ENCODE measurements at regions not wholly inside any gene's neighbourhood (a gene's known extent, or its start where the extent isn't known, plus 50 kb on each side); places are given as distances from the start of the nearest gene placed in this dataset.

DNA sequence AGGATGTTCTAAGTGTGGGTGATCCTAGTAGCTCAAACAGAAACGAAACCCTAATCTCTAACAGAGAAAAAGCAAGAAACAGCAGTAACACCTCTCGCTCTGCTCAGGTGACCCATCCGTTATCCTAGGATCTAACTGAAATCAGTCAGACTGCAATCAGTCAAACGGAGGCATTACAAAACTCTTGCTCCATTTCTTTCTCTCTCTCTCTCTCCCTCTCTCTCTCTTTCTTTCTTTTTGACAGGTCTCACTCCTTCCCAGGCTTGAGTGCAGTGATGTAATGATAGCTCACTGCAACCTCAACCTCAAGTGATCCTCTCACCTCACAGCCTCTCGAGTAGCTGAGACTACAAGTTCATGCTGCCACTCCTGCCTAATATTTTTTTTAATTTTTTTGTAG, 1283.5 kb upstream of the CELF2 start:
- Histone ChIP-seq H3K9me3 (ENCODE audit: control insufficient read depth in 5 of 5, low read length in 5 of 5) (peaks cover 0 to 7% (median 0%) of the 10 kb centered on the region in 5 donors), H3K27me3 (ENCODE audit: control insufficient read depth in 5 of 5, insufficient read depth in 4 of 5, low read length in 5 of 5) (no peaks in the 10 kb centered on the region), H3K36me3 (ENCODE audit: control insufficient read depth in 5 of 5, insufficient read depth in 5 of 5, low read length in 5 of 5) (no peaks in the 10 kb centered on the region), H3K9ac (ENCODE audit: low read length in 5 of 5) (no peak overlapping the region), H3K4me1 (ENCODE audit: control insufficient read depth in 5 of 5, insufficient read depth in 5 of 5, low read length in 5 of 5) (no peaks in the 10 kb centered on the region), H3K4me3 (ENCODE audit: low read depth in 1 of 5, low read length in 5 of 5) (no peak overlapping the region), H3K27ac (ENCODE audit: low read depth, low read length) (no peak overlapping the region)

DNA sequence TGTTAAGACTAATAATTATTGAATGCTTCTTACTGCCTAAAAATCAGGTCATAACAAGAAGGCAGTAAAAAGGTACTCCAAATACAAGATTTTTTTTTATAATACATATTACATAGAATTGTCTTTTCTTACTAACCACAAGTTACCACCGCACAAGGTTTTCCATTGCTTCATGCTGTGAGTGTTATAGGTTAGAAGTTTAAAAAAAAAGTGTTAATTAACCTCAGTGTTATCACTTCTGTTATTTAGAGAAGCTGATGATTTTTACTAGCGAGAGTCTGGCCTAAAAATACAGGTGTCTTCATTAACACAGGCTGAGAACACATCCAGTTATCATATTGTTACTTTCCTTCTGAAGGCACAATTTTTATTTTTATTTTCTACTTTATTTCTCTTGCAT, 1281.9 kb upstream of the CELF2 start:
- no peak overlapping the region for H3K9ac ChIP-seq (ENCODE audit: low read length in 5 of 5)
- H3K4me3 ChIP-seq (ENCODE audit: low read depth in 1 of 5, low read length in 5 of 5) = no peak overlapping the region
- H3K27me3 ChIP-seq (ENCODE audit: control insufficient read depth in 5 of 5, insufficient read depth in 4 of 5, low read length in 5 of 5) = no peaks in the 10 kb centered on the region
- no peaks in the 10 kb centered on the region for H3K36me3 ChIP-seq (ENCODE audit: control insufficient read depth in 5 of 5, insufficient read depth in 5 of 5, low read length in 5 of 5)
- no peak overlapping the region for H3K27ac ChIP-seq (ENCODE audit: low read depth, low read length)
- H3K4me1 ChIP-seq (ENCODE audit: control insufficient read depth in 5 of 5, insufficient read depth in 5 of 5, low read length in 5 of 5) = no peaks in the 10 kb centered on the region
- peaks cover 0 to 7% (median 0%) of the 10 kb centered on the region in 5 donors for H3K9me3 ChIP-seq (ENCODE audit: control insufficient read depth in 5 of 5, low read length in 5 of 5)

DNA sequence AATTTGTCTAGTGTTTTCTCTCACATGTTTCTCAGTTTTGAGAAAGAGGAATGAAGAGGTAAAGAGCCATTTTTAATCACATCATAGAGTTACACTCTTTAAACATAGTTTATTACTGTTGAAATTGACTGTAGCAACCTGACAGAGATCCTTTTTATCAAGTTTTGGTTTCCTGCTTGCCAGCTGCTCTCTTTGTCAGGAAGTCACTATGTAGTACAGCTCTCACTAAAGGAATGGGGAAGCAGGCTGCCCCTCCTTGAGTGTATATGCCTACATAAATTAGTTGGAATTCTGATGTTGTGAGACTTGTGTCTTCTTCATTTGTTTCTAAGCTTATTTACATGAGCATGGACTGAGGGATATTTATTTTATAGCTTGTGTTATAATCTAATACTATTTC, 1274.0 kb upstream of the CELF2 start:
- no peak overlapping the region for H3K4me3 ChIP-seq (ENCODE audit: low read depth in 1 of 5, low read length in 5 of 5)
- H3K36me3 ChIP-seq (ENCODE audit: control insufficient read depth in 5 of 5, insufficient read depth in 5 of 5, low read length in 5 of 5) = no peaks in the 10 kb centered on the region
- H3K9ac ChIP-seq (ENCODE audit: low read length in 5 of 5) = no peak overlapping the region
- peaks cover 0 to 10% (median 0%) of the 10 kb centered on the region in 5 donors for H3K9me3 ChIP-seq (ENCODE audit: control insufficient read depth in 5 of 5, low read length in 5 of 5)
- H3K4me1 ChIP-seq (ENCODE audit: control insufficient read depth in 5 of 5, insufficient read depth in 5 of 5, low read length in 5 of 5) = no peaks in the 10 kb centered on the region
- H3K27ac ChIP-seq (ENCODE audit: low read depth, low read length) = no peak overlapping the region
- H3K27me3 ChIP-seq (ENCODE audit: control insufficient read depth in 5 of 5, insufficient read depth in 4 of 5, low read length in 5 of 5) = no peaks in the 10 kb centered on the region

DNA sequence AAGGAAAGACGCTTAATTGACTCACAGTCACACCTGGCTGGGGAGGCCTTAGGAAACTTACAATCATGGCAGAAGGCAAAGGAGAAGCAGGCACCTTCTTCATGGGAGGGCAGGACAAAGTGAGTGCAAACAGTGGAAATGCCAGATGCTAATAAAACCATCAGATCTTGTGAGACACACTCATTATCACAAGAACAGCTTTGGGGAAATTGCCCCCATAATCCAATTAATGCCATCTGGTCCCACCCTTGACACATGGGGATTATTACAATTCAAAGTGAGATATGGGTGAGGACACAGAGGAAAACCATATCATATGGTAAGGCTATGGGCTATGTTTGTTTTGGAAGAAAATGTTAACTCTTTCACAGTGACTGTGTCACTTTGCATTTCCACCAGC, 1272.5 kb upstream of the CELF2 start:
- no peak overlapping the region for H3K9ac ChIP-seq (ENCODE audit: low read length in 5 of 5)
- H3K27ac ChIP-seq (ENCODE audit: low read depth, low read length) = no peak overlapping the region

DNA sequence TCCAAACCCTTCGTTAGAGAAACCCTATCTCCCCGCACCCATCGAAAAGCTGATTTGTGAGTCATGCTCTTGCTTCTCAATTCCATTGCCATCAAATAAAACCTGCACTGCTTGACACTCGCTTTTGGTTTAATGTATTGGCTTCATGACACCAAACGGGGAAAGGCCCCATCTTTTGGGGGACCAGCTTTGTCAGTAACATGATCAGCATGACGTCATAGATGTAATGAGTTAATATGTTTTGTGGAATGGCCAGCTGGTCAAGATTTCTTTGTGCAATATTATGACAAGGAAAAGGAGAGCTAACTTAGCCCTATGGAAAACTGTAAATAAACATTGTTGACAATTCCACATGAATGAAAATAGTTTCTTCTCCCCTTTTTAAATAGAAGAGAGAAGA, 1260.5 kb upstream of the CELF2 start:
- peaks cover 0 to 9% (median 0%) of the 10 kb centered on the region in 5 donors for H3K9me3 ChIP-seq (ENCODE audit: control insufficient read depth in 5 of 5, low read length in 5 of 5)
- H3K4me3 ChIP-seq (ENCODE audit: low read depth in 1 of 5, low read length in 5 of 5) = no peak overlapping the region
- H3K27ac ChIP-seq (ENCODE audit: low read depth, low read length) = no peak overlapping the region
- H3K9ac ChIP-seq (ENCODE audit: low read length in 5 of 5) = no peak overlapping the region
- H3K4me1 ChIP-seq (ENCODE audit: control insufficient read depth in 5 of 5, insufficient read depth in 5 of 5, low read length in 5 of 5) = no peaks in the 10 kb centered on the region
- H3K36me3 ChIP-seq (ENCODE audit: control insufficient read depth in 5 of 5, insufficient read depth in 5 of 5, low read length in 5 of 5) = no peaks in the 10 kb centered on the region
- no peaks in the 10 kb centered on the region for H3K27me3 ChIP-seq (ENCODE audit: control insufficient read depth in 5 of 5, insufficient read depth in 4 of 5, low read length in 5 of 5)

More for the DNA sequence above, 1272.5 kb upstream of the CELF2 start:
- no peaks in the 10 kb centered on the region for H3K36me3 ChIP-seq (ENCODE audit: control insufficient read depth in 5 of 5, insufficient read depth in 5 of 5, low read length in 5 of 5)
- peaks cover 0 to 10% (median 0%) of the 10 kb centered on the region in 5 donors for H3K9me3 ChIP-seq (ENCODE audit: control insufficient read depth in 5 of 5, low read length in 5 of 5)
- no peak overlapping the region for H3K4me3 ChIP-seq (ENCODE audit: low read depth in 1 of 5, low read length in 5 of 5)
- no peaks in the 10 kb centered on the region for H3K4me1 ChIP-seq (ENCODE audit: control insufficient read depth in 5 of 5, insufficient read depth in 5 of 5, low read length in 5 of 5)
- H3K27me3 ChIP-seq (ENCODE audit: control insufficient read depth in 5 of 5, insufficient read depth in 4 of 5, low read length in 5 of 5) = no peaks in the 10 kb centered on the region

DNA sequence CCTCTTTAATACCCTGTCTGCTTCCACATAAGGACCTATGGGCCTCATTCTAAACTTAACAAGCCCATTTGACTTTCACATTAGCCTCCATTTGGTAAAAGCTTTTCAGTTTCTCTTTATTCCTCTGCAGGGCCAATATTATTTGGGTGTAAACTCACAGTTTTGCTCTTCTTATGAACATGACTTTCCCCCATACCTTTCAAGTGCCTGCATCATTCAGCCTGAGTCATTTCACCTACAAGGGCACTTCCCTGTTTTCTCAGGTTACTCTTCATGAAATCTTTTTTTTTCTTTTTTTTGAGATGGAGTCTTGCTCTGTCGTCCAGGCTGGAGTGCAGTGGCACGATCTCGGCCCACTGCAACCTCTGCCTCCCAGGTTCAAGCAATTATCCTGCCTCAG, 1258.1 kb upstream of the CELF2 start:
- H3K36me3 ChIP-seq (ENCODE audit: control insufficient read depth in 5 of 5, insufficient read depth in 5 of 5, low read length in 5 of 5) = no peaks in the 10 kb centered on the region

DNA sequence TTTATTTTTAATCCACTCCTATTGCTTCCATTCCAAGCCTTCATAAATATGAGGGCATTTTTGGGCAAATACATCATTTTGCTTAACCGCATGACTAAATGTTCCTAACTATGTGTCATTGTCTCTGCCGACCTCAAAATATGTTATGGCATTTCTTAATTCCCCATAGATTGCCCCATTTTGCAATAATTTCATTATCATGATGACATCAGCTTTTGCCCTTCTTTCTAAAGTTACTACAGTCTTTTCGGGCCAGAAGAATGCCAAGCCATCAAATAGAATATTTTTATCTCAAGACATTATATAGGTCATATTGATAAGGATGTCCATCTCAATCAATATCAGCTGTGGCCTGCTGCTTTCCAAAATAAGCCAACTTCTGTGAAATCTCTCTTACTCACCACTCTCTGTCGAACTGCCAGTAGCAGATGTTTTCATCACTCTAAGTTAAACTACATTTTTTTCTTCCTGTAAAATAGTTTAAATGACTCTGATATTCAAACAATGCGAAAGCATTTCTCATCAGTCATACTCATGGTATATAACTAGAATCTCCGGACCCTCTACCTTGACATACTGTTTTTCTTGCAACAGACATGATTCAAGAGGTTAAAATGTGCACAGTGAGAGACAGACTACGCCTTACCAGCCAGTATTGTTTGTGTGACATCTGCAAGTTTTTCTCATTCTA, 1254.6 kb upstream of the CELF2 start:
- H3K27me3 ChIP-seq (ENCODE audit: control insufficient read depth in 5 of 5, insufficient read depth in 4 of 5, low read length in 5 of 5) = no peaks in the 10 kb centered on the region
- H3K9ac ChIP-seq (ENCODE audit: low read length in 5 of 5) = no peak overlapping the region
- H3K4me3 ChIP-seq (ENCODE audit: low read depth in 1 of 5, low read length in 5 of 5) = no peak overlapping the region
- no peaks in the 10 kb centered on the region for H3K36me3 ChIP-seq (ENCODE audit: control insufficient read depth in 5 of 5, insufficient read depth in 5 of 5, low read length in 5 of 5)
- H3K27ac ChIP-seq (ENCODE audit: low read depth, low read length) = no peak overlapping the region
- H3K4me1 ChIP-seq (ENCODE audit: control insufficient read depth in 5 of 5, insufficient read depth in 5 of 5, low read length in 5 of 5) = peaks cover 0 to 10% (median 8%) of the 10 kb centered on the region in 5 donors
- peaks cover 0 to 8% (median 0%) of the 10 kb centered on the region in 5 donors for H3K9me3 ChIP-seq (ENCODE audit: control insufficient read depth in 5 of 5, low read length in 5 of 5)

More for the DNA sequence above, 1258.1 kb upstream of the CELF2 start:
- Histone ChIP-seq H3K4me3 (ENCODE audit: low read depth in 1 of 5, low read length in 5 of 5) (no peak overlapping the region), H3K9ac (ENCODE audit: low read length in 5 of 5) (no peak overlapping the region), H3K27me3 (ENCODE audit: control insufficient read depth in 5 of 5, insufficient read depth in 4 of 5, low read length in 5 of 5) (no peaks in the 10 kb centered on the region), H3K27ac (ENCODE audit: low read depth, low read length) (no peak overlapping the region), H3K4me1 (ENCODE audit: control insufficient read depth in 5 of 5, insufficient read depth in 5 of 5, low read length in 5 of 5) (peaks cover 0 to 10% (median 8%) of the 10 kb centered on the region in 5 donors), H3K9me3 (ENCODE audit: control insufficient read depth in 5 of 5, low read length in 5 of 5) (peaks cover 0 to 9% (median 0%) of the 10 kb centered on the region in 5 donors)

DNA sequence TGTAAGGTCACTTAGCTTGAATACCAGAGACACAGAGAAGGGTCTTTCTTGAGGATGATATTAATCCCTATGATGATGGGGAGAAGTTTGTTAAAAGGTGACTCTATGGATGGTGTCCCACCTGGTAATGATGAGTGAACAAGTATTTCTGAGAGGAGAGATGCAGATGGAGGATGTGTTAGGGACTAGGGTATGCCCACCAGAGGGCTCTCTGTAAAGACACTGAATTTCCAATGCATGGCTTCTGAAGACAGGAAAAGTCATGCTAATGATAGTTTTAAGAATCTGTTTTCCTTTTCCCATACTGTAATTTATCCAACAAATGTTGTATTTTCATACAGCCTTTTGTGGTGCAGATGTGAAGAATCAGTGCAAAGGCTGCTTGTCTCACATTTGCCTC, 1250.9 kb upstream of the CELF2 start:
- Histone ChIP-seq H3K36me3 (ENCODE audit: control insufficient read depth in 5 of 5, insufficient read depth in 5 of 5, low read length in 5 of 5) (no peaks in the 10 kb centered on the region), H3K4me1 (ENCODE audit: control insufficient read depth in 5 of 5, insufficient read depth in 5 of 5, low read length in 5 of 5) (peaks cover 0 to 10% (median 8%) of the 10 kb centered on the region in 5 donors), H3K9me3 (ENCODE audit: control insufficient read depth in 5 of 5, low read length in 5 of 5) (no peaks in the 10 kb centered on the region), H3K27me3 (ENCODE audit: control insufficient read depth in 5 of 5, insufficient read depth in 4 of 5, low read length in 5 of 5) (no peaks in the 10 kb centered on the region), H3K27ac (ENCODE audit: low read depth, low read length) (no peak overlapping the region), H3K9ac (ENCODE audit: low read length in 5 of 5) (no peak overlapping the region), H3K4me3 (ENCODE audit: low read depth in 1 of 5, low read length in 5 of 5) (no peak overlapping the region)

DNA sequence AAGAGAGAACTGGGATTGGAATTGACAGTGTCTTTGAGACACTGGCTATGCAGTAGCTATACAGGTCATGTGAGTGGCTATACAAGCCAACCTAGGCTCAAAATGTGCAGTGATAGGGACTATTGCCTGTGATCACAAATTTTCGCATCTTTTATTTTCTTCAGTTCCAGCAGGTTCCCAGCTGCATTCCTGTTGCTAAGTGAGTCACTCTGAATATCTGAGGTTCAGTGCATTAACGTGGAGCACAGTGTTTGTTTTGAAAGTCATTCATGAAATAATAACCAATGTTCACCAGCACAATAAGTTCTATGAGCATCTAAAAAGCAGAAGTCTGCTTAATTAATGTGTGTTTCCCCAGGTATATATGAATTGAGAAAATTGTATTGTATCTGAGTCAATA, 1236.0 kb upstream of the CELF2 start:
- Histone ChIP-seq H3K36me3 (ENCODE audit: control insufficient read depth in 5 of 5, insufficient read depth in 5 of 5, low read length in 5 of 5) (no peaks in the 10 kb centered on the region), H3K4me3 (ENCODE audit: low read depth in 1 of 5, low read length in 5 of 5) (no peak overlapping the region), H3K27ac (ENCODE audit: low read depth, low read length) (no peak overlapping the region), H3K9me3 (ENCODE audit: control insufficient read depth in 5 of 5, low read length in 5 of 5) (no peaks in the 10 kb centered on the region), H3K9ac (ENCODE audit: low read length in 5 of 5) (no peak overlapping the region), H3K4me1 (ENCODE audit: control insufficient read depth in 5 of 5, insufficient read depth in 5 of 5, low read length in 5 of 5) (no peaks in the 10 kb centered on the region), H3K27me3 (ENCODE audit: control insufficient read depth in 5 of 5, insufficient read depth in 4 of 5, low read length in 5 of 5) (no peaks in the 10 kb centered on the region)

DNA sequence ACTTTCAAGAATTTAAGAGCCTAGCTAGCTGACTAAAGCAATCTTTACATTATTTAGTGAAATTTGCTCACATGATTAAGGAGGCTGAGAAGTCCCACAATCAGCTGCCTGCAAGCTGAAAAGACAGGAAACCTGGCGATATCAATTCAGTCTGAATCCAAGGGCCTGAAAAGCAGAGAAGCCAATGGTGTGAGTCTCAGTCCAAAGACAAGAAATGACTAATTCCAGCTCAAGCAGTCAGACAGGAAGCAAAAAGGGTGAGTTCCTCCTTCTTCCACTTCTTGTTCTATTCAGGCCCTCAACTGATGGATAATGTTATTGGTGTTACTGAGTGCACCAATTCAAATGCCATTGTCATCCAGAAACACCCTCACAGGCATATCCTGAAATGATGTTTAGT, 1231.6 kb upstream of the CELF2 start:
- H3K9ac ChIP-seq (ENCODE audit: low read length in 5 of 5) = no peak overlapping the region
- no peaks in the 10 kb centered on the region for H3K4me1 ChIP-seq (ENCODE audit: control insufficient read depth in 5 of 5, insufficient read depth in 5 of 5, low read length in 5 of 5)
- H3K36me3 ChIP-seq (ENCODE audit: control insufficient read depth in 5 of 5, insufficient read depth in 5 of 5, low read length in 5 of 5) = no peaks in the 10 kb centered on the region
- no peak overlapping the region for H3K27ac ChIP-seq (ENCODE audit: low read depth, low read length)
- no peaks in the 10 kb centered on the region for H3K27me3 ChIP-seq (ENCODE audit: control insufficient read depth in 5 of 5, insufficient read depth in 4 of 5, low read length in 5 of 5)
- H3K4me3 ChIP-seq (ENCODE audit: low read depth in 1 of 5, low read length in 5 of 5) = no peak overlapping the region
- H3K9me3 ChIP-seq (ENCODE audit: control insufficient read depth in 5 of 5, low read length in 5 of 5) = no peaks in the 10 kb centered on the region
